NCI-H187 (cell line): ENCODE measurements at regions not wholly inside any gene's neighbourhood (a gene's known extent, or its start where the extent isn't known, plus 50 kb on each side); places are given as distances from the start of the nearest gene placed in this dataset.

Source experiments
- DNase-seq, 2 experiments: peaks; one replicate each; lab custom pipeline; 2025; lab: John Stamatoyannopoulos, UW

DNA sequence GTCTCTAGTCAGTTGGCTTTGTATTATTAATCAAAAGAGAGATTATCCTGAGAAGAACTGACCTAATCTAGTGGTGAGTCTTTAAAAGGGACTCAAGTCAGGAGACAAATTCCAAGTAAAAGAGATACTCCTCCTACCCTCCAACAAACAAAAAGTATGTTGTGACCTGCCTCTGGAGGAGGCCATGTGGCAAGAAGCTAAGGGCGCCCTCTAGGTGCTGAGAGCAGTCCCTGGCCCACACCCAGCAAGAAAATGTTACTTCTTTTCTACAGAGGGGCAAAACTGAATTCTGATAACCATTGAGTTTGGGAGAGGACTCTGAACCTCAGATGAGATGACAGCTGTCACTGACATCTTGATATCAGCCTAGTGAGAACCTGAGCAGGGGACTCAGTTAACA, 953.6 kb upstream of the AGA start:
- DNase-seq = no peak

DNA sequence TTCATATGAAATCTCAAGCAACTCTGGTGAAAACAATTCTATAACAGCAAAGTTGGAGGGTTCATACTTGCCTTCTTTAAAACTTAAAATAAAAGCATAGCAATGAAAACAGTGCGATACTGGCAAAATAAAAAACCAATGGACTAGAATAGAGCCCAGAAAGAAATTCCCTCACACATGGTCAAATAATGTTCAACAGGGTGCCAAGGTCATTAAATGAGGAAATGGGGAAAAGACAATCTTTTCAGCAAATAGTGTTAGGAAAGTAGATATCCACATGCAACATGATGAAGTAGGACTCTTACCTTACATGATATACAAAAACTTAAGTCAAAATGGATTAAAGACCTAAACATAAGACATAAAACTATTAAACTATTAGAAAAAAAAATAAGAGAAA, 970.2 kb upstream of the AGA start:
- no peak for DNase-seq

DNA sequence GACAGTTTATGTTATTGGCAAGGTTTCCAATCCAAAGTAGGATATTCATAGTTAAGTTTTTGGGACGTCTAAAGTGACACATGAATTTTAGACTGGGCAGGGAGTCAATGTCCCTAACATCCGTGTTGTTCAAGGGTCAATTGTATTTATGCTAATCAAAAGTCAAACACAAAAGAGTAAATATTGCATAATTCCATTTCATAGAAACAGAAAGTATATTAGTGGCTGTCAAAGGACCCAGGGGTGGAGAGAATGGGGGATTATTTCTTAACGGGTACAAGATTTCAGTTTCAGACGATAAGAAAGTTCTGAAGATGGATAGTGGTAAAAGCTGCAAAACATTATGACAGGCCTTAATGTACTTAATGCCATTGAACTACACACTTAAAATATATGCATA, 971.8 kb upstream of the AGA start:
- no peak for DNase-seq

GRCh38 chr4:178414881-178415446, 972.7 kb upstream of the AGA start:
- DNase-seq = no peak

DNA sequence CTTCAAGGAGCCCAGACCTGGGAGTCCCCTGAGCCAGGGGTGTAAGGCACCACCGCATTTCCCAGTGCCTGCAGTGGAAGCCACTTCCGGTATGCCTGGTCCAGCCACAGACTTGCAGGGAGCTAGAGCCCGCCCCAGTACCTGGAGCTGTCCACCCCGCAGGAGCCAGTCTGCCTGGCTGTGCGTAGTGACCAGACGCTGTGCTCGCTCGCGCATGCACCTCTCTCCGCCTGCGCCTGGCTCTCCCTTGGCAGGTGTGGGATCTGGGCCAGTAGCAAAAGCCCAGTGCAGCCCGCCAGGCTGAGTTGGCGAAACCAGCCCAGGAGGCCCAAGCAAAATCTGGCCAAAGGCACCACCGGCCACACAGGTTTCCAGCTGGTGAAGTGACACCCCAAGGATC, 973.7 kb upstream of the AGA start:
- DNase-seq = no peak

DNA sequence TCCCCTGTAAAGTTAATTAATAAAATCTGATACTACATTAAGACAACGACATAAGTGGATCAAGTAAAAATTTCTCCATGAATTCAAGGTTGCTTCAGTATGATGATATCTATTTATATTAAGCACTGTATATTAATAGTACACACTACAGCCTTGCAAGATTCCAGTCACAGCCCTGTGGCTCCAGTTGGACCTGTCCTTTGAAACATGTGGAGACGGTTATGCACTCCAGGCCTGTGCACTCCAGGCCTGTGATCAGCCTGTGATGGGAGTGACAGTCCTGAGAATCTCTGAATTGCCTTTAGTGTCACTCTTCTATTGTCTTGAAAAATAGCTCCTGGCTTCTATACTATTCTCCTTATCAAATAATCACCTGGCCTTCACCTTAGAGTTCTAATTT, 981.1 kb upstream of the AGA start:
- no peak for DNase-seq

GRCh38 chr4:178426871-178427270, 984.6 kb upstream of the AGA start:
- DNase-seq = no peak

DNA sequence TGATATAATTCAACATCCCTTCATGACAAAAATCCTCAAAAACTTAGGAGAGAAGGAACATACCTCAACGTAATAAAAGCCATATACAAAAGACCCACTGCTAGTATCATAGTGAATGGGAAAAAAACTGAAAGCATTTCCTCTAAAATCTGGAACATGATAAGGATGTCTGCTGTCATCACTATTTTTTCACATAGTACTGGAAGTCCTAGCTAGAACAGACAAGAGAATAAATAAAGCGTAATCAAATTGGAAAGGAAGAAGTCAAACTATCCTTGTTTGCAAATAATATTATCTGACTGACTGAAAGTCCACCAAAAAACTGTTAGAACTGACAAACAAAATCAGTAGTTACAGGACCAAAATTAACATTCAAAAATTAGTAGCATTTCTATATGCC, 985.4 kb upstream of the AGA start:
- DNase-seq = no peak

GRCh38 chr4:178448372-178449035, 1006.3 kb upstream of the AGA start:
- no peak for DNase-seq

DNA sequence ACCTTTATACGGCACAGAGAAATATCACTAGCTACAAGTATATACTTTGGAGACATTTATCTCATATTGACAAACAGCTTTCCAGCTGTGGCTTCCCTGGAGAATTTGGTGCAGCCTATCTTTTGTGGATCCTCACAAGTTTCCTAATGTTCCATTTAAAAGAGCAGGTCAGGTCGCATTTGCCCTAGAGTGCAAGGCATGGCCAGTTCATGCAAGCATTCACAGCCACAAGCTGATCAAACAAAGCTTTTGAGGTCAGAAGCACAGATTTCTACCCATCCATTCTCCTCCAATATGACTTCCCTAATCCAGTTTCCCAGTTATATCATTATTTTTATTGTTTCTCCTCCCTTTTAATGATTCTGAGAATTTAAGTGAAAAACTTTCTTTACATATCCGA, 1008.4 kb upstream of the AGA start:
- DNase-seq = no peak

GRCh38 chr4:178453057-178453456, 1010.8 kb upstream of the AGA start:
- no peak for DNase-seq

- no peak for DNase-seq
Measured at GRCh38 chr4:178457286-178457685, 1015.0 kb upstream of the AGA start.

DNA sequence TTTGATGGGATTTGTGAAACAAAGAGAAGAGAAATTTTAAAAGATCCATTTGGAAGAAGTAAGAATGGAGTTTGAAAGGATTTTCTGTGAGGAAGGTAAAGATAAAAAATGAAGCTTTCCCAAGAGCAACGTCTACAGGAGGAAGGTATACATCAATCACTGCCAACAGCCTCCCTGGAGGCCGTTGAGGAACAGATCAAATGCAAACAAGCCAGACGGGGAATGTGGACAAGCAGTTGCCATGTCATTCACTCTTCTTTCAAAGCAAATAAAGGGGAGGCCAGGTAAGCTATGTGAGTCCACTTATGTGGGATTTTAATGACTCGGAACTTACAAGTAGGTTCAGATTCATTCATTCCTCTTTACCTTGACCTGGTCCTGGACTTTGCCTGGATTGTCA, 1020.5 kb upstream of the AGA start:
- no peak for DNase-seq

- no peak for DNase-seq
Measured at GRCh38 chr4:178463747-178464146, 1021.5 kb upstream of the AGA start.

GRCh38 chr4:178470996-178471784, 1029.0 kb upstream of the AGA start:
- no peak for DNase-seq

GRCh38 chr4:178471994-178472393, 1029.8 kb upstream of the AGA start:
- no peak for DNase-seq

DNA sequence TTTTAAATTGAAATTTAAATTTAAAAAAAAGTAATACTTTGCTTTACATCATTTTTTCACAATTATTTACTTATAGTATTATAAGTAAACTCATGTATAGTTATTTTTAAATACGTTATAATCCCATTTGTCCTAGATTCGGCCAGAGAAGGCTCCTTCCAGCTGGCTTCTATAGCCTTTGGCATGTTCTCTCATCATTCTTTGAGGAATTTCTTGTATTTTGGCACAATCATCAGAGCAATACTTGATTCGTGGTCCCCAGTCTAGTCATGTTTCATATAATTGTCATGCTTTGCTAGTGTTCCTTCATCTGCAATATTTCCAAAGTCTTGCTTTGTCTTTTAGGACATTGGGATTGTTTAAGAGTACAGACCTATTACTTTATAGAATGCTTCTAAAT, 1037.9 kb upstream of the AGA start:
- DNase-seq = no peak

GRCh38 chr4:178480881-178481280, 1038.6 kb upstream of the AGA start:
- DNase-seq = no peak

DNA sequence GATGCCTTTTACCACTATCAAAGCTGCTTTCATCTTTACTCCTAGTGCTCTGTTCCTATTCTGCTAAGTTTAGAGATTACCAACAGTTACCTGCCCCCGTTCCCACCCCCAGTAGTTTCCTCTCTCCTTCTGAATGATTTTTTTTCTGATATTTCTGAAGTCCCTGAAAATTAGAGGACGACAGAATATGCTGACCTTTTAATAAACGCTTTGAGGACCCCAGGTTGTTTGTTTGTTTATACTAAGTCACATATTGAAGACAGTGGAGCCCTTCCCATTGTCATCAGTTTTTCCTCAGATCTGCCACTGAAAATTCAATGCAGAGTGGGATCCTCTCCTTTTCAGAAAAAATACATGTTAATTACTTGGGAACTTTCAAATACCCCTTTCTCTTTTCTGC, 1039.3 kb upstream of the AGA start:
- DNase-seq = no peak

DNA sequence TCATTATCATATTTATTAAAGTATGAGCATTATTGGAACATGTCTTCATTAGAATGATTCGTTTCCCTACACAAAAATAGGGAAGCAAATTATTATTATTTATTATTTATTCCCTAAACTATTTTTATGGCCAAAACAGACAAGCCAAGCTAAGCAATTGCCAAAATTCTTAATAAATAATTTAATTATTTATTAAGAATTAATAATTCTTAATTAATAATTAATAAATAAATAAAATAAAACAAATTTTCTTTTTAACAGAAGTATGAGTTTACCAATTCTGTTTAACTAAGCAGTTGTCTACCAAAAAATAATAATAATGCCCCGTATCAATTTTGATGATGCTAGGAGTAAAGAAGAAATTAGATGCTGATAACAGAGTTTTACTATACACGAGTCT, 1080.8 kb upstream of the AGA start:
- no peak for DNase-seq

DNA sequence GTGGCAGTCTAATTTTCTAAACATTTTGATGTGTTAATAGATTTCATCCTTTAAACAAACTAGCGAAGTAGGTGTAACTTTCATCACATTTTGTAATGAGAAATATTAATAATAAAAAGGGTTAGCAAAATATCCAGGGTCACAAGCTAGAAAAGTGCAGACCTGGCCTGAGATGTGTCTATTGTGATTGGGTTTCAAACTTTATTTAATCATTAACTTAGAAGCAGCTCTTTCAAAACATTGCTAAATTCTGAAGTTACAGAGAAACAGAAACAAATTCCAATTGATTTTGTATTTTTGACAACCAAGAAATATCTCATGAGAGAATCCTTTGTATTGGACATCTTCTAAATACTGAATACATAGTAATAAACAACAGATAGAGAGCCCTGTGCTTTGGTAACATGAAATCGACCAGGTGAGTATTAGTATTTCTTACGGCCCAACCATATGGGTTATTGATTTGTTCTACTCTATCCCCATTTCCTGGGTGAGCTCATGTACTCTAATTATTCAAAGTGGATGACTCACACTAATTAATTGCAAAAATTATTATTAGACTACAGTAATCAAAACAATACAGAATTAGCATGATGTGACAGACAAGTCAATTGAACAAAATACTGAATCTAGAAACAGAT, 1093.8 kb upstream of the AGA start:
- no peak for DNase-seq

DNA sequence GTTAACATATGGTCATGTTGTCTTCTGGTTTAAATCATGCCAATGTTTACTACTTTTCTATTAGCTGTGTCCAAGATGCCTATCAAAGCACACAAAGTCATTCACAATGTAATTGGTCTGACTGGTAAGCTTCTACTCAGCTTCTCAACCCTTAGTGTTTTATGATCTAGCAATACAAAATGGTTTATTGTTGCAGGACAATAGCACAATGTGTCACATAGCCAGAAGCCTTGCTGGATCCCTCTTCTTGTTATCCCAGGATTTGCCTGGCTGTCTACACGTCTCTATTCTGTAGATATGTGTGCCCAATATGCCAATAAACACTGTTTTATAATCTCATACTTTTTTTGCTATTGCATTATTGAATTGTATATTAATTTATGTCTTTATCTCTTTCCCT, 1111.0 kb upstream of the AGA start:
- no peak for DNase-seq

- no peak for DNase-seq
Measured at GRCh38 chr4:178554352-178554751, 1112.1 kb upstream of the AGA start.
